Ammon's horn (tissue), 1 donor: ENCODE measurements at regions not wholly inside any gene's neighbourhood (a gene's known extent, or its start where the extent isn't known, plus 50 kb on each side); places are given as distances from the start of the nearest gene placed in this dataset.

ENCODE experiments used
- DNase-seq: peaks from one replicate; pipeline ENCODE4 v3.0.0-alpha.2; 2016; ENCODE audit warnings: low spot score

GRCh38 chr2:120567128-120567527, 168.5 kb upstream of the GLI2 start:
- no peak for DNase-seq

GRCh38 chr2:120568089-120568974, 167.3 kb upstream of the GLI2 start:
- DNase-seq = no peak

DNA sequence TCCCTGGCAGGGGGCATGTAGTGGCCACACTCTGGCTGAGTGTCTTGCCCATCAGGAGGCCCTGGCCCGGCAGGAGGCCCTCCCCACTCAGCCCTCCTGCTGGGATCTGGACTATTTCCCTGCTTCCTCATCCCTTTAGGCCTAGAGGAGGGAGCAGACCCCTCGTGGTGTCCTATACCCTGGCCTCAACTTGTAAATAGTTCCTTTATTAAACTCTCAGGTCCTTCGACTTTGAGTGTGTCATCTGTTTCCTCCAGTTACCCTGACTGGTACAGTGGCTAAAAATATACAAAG, 166.7 kb upstream of the GLI2 start:
- DNase-seq = no peak

DNA sequence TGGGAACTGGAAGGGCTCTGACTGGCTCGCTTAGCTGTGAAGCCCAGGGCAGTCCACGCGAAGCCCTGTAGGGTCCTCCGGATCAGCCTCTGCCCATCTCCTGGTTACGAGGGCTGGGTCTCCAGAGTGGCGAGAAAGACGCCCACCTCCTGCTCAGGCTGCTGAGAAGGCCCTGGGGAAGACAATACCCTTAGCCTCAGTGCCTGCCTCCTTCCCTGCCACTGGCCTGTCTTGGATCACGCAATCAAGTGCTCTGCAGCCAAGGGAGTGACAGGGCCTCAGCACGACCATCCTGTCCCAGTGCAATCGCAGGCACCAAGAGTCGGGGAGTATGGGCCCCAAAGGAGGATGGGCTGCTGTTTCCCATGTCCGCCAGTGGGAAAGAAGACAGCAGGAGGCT, 165.7 kb upstream of the GLI2 start:
- DNase-seq = no peak

DNA sequence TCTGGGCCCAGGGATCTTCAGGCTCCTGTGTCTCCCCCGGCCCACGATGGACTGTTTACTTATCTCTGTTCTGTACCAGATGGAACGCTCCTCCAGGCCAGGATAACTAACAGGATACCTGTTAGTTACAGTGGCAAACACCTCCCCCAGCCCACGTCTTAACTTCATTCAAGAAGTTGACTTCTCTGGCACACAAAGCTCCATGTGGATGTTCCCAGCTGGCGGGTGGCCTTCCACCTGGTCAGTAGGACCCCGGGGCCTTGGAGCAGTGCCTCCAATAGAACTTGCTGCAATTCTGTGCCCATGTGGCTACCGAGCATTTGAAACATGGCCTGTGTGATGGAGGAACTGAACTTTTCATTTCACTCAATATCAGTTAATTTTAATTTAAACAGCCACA, 165.1 kb upstream of the GLI2 start:
- no peak for DNase-seq

- no peak for DNase-seq
These were observed 164.5 kb upstream of the GLI2 start for GRCh38 chr2:120571015-120571728.

DNA sequence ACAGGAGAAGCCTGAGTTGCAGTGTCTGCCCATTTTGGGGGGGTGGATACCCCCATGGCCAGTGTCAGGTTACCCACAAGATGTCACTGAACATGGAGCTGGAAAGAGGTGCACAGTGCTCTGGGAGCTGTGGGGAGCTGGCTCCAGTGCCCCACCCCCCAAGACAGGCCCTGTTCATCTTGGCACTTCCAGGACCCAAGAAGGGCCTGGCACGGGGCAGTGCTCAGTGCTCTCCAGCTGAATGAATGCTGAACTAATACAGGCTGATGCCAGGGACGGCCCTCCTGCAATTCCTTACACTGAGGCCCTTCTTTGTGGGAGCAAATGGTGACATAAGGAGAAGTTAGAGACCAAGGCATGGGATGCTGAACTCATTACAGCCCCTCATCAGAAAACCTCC, 163.4 kb upstream of the GLI2 start:
- DNase-seq = no peak

DNA sequence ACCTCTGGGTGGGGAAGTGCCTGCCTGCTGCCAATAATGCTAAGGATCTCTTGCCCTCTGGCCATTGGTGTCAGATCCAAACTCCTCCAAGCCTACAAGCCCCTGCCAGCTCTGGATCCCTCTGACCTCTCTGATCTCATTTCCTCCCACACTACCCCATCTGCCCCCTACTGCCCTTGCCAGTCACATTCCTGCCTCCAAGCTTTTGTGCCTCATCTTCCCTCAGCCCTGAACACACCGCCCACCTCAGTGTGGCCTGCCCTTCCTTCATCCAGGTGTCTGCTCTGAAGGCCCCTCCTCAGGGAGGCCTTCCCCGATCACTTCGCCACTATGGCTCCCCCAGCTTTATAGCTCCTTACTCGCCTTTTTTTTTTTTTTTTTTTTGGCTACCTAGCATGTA, 161.0 kb upstream of the GLI2 start:
- no peak for DNase-seq

GRCh38 chr2:120575966-120576365, 159.7 kb upstream of the GLI2 start:
- no peak for DNase-seq

DNA sequence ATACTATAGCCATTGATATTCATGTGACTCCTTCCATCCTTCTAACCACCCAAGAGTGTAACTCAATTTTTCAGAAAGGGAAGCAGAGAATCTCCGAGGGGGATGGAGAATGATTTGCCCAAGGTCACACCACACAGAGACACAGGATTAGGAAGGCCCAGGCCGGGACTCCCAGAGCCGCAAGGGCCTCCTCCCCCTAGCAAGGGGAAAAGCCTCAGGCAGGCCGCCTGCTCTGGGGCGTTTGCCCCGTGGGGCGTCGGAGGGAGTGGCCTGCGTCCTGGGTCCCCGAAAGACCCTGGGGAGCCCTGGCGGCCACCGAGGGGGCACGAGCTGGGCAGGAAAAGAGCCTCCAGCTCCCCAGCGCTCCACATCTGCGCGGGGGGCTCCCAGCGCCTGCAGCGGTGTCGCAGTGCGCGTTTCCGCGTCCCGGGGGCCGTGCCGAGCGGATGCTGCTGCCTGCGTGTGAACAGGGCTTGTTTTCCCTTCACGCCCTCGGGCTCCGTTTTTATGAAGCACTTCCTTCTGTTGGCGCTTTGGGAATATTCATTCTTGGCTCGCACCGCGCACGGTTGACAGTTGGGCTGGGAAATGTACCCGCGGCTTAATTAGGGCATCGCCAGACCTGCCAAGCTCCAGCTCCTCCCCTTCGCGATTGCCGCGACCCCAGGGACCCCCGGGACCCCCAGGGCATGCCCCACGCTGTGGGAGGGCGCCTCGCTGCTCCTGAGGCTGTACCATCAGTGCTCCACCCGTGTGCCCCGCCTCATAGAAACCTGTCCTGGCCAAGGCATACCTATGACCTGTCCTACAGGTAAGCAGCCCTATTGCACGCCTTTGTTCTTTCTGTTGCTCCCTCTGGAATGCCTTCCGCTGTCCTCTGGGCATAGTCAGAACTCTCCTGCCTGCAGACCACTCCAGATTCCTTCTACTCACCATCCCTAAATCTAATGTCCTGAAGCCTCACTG, 158.9 kb upstream of the GLI2 start:
- no peak for DNase-seq

DNA sequence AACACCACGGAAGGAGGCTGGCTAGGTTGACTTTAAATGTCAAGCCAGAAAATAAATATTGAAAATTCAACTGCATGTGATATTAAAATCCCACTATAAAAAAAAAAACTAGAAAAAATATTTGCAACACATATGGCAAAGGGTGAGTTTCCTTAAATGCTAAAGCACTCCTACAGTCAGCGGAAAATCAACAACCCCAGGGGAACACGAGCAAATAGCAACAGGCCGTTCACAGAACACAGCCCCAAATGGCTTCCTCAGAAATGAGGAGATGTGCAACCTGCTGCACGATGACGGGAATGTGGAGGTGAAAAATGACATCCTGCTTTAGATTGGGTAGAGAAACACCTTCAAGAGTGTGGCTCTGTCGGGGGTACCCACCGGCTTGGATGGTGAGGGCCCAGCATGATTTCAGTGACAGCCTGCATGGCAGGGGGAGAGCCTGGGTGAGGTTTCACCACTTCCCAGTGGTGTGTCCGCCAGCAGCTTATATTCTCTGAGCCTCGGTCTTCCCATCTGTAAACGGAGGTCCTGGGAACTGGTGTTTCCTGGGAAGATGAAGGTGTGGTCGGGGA, 157.9 kb upstream of the GLI2 start:
- DNase-seq = no peak

DNA sequence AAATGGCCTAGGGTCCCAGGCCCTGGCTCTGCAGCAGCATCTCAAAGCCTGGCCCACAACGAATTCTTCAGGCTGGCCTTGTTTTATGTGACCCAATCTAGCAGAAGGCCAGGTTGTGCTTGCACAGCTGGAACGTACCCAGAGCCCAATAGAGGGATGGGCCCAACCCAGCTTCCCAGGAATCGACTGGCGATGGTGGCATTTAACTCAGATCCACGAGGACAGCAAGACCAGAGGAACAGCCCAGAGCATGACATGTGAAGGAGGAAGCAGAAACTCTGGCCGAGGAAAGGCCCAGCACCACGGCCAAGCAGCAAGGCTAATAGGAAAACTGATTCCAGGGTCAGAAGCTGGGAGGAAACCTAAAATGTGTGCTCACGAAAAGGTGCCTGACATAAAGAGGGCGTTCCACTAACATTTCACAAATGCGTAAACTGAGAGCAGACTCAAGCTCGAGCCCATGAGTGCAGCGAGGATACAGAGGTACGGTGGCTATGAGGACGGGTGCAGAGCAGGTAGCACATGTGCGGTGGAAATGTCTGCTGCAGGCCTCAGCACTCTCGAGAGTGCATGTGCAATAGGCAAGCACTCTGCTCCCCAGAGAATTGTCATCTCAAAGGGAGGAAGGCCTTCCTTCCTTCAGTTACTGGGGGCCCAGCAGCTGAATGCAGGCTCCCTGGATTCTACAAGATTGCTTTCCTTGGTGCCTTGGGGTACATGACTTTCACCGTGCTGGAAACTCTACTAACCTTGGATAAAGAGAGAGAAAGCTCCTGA, 156.9 kb upstream of the GLI2 start:
- no peak for DNase-seq

DNA sequence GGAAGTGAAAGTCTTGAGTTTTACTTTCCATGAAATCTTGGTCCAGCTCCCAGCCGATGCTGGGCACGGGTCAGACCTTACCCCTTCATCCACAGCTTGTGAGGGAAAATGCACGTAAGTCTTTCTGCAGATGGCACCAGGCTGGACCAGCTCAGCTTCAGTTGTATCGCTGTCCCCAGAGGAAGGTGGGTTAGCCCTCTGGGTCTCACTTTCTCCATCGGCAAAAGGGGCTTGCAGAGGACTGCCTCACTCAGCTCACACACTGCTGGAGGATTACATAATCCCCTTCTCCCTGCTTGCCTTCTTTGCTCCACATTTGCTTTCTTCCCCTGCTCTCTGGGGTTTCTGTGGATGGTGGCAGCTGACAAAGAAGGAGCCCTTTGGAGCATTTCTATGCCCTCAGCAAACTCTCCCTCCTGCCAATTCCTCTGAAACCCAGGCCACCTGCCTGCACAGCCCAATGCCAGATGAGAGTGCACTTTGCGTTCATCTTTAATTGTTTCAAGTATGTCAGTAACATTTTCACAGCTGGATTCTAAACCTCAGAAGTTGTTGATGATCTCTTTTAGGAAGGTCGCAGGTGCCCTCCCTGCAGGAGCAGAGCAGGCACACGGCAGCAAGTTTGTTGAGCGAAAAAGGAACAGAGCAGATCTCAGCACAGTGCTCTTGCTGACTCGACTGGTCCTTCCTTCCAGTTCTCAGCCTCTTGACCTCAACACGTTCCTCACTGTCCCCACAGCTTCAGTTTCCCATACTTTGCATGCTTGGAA, 155.6 kb upstream of the GLI2 start:
- DNase-seq = peak; percentile 37

- no peak for DNase-seq
These were observed 155.0 kb upstream of the GLI2 start for GRCh38 chr2:120580709-120581108.

DNA sequence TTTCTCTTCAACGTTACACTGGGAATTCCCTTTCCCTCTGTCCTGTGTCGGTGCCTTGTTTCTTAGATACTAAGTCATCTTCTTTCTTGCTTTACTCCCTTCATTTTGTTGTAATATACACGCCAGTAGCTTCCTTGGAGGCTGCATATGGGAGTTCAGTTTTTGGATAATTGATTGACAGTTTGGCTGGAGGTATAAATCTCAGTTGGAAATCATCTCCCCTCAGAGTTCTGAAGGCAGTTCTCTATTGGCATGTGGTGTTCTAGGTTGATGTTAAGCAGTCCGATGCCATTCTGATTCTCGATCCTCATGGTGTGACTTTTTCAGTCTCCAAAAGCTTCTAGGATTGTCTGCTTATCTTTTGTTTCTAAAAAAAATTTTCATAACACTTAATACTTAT, 152.5 kb upstream of the GLI2 start:
- no peak for DNase-seq

- DNase-seq = no peak
These were observed 151.7 kb upstream of the GLI2 start for GRCh38 chr2:120583851-120584570.

DNA sequence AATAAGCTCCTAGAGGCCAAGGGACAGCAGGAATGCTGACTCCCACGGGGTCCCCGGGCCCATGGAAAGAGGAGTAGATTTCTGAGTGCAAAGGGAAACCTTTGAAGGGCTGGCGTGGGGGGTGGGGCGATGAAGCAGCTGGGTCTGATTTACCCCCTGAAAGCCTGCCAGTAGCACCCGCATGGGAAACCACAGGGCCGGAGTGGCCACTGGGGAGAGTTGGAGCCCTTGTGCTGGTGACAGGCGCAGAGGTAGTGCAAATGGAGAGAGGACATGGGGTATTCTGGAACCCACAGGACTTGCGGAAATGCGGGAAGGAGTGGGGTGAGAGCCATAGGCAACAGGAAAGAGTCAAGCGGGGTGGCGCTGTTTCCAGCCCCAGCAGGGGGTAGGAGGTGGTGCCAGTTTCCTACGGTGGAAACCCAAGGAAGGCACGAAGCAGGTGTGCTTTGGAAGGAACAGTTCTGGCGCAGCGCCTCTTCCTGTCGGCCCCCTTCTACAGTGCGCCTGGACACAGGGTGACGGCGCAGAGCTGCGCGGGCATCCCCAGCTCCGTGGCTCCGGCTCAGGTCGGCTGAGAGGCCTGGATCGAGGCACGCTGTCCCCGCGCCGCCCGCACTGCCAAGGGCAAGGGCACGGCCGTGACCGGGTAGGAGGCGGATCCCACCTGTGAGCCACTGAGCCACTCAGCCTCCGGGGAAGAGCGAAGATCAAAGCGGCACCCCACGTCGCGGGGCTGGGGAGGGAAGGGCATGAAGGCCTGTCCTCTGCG, 149.0 kb upstream of the GLI2 start:
- DNase-seq = no peak

GRCh38 chr2:120587279-120587996, 148.2 kb upstream of the GLI2 start:
- DNase-seq = no peak

DNA sequence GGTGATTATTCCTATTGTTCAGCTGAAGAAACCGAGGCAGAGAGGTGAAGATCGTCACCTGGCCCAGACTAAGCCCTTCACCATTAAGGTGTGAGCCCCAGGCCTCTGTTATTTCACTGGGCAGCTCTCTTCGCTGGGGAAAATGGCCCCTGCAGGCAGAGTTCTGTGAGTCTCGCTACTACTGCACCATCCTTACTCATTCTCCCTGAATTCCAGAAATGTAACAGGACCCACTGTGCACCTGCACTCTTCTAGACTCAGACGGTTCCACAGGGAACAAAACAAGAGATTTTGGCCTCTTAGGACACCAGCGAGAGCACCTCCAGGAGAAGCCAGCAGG, 147.7 kb upstream of the GLI2 start:
- DNase-seq = no peak
